ENCODE measurements at regions not wholly inside any gene's neighbourhood (a gene's known extent, or its start where the extent isn't known, plus 50 kb on each side); places are given as distances from the start of the nearest gene placed in this dataset.

GRCh38 chr5:142527664-142528295 is 158.1 kb downstream of the FGF1 start:
- no peak for ATAC-seq

GRCh38 chr5:142527234-142527633 is 158.7 kb downstream of the FGF1 start:
- TF ChIP-seq PATZ1 (CRISPR knock-in tag; IDR thresholded peaks at IDR 0.05; ENCODE audit: borderline replicate concordance) (no peak), TSHZ2 (CRISPR knock-in tag; IDR thresholded peaks at IDR 0.05) (no peak), ZNF70 (CRISPR knock-in tag; IDR thresholded peaks at IDR 0.05) (no peak), POU6F1 (CRISPR knock-in tag; IDR thresholded peaks at IDR 0.05; ENCODE audit: borderline replicate concordance, low read depth) (no peak), ZFP3 (CRISPR knock-in tag; IDR thresholded peaks at IDR 0.05) (no peak), ZC3H10 (CRISPR knock-in tag; IDR thresholded peaks at IDR 0.05) (no peak), PPARA (CRISPR knock-in tag; IDR thresholded peaks at IDR 0.05; ENCODE audit: borderline replicate concordance) (no peak), GLIS3 (CRISPR knock-in tag; IDR thresholded peaks at IDR 0.05) (no peak), ZNF565 (CRISPR knock-in tag; conservative IDR thresholded peaks at IDR 0.05; ENCODE audit: low read depth) (no peak), CREB5 (CRISPR knock-in tag; IDR thresholded peaks at IDR 0.05; ENCODE audit: low read depth) (no peak), SNAI2 (CRISPR knock-in tag; IDR thresholded peaks at IDR 0.05) (no peak), ARNTL (CRISPR knock-in tag; IDR thresholded peaks at IDR 0.05; ENCODE audit: borderline replicate concordance, low read depth) (no peak), ZNF8 (CRISPR knock-in tag; IDR thresholded peaks at IDR 0.05) (no peak), BACH2 (CRISPR knock-in tag; IDR thresholded peaks at IDR 0.05; ENCODE audit: borderline replicate concordance) (no peak), TOX (CRISPR knock-in tag; IDR thresholded peaks at IDR 0.05; ENCODE audit: borderline replicate concordance) (no peak), CSDC2 (CRISPR knock-in tag; IDR thresholded peaks at IDR 0.05) (no peak), ISL1 (CRISPR knock-in tag; IDR thresholded peaks at IDR 0.05) (no peak)
- no peak for ATAC-seq

More at GRCh38 chr5:142527664-142528295, 158.1 kb downstream of the FGF1 start:
- TF ChIP-seq CREB5 (CRISPR knock-in tag; IDR thresholded peaks at IDR 0.05; ENCODE audit: low read depth) = no peak
- no peak for TF ChIP-seq BACH2 (CRISPR knock-in tag; IDR thresholded peaks at IDR 0.05; ENCODE audit: borderline replicate concordance)
- no peak for TF ChIP-seq ZFP3 (CRISPR knock-in tag; IDR thresholded peaks at IDR 0.05)
- no peak for TF ChIP-seq ISL1 (CRISPR knock-in tag; IDR thresholded peaks at IDR 0.05)
- TF ChIP-seq ESRRG (CRISPR knock-in tag; IDR thresholded peaks at IDR 0.05) = no peak
- no peak for TF ChIP-seq POU6F1 (CRISPR knock-in tag; IDR thresholded peaks at IDR 0.05; ENCODE audit: borderline replicate concordance, low read depth)
- no peak for TF ChIP-seq ZNF565 (CRISPR knock-in tag; conservative IDR thresholded peaks at IDR 0.05; ENCODE audit: low read depth)
- no peak for TF ChIP-seq ZFP30 (CRISPR knock-in tag; IDR thresholded peaks at IDR 0.05)
- no peak for TF ChIP-seq SNAI2 (CRISPR knock-in tag; IDR thresholded peaks at IDR 0.05)
- no peak for TF ChIP-seq PPARA (CRISPR knock-in tag; IDR thresholded peaks at IDR 0.05; ENCODE audit: borderline replicate concordance)
- TF ChIP-seq ZNF70 (CRISPR knock-in tag; IDR thresholded peaks at IDR 0.05) = no peak
- no peak for TF ChIP-seq CSRNP3 (CRISPR knock-in tag; IDR thresholded peaks at IDR 0.05)
- TF ChIP-seq GLIS3 (CRISPR knock-in tag; IDR thresholded peaks at IDR 0.05) = no peak

All from SK-N-SH treated with all-trans-retinoic acid at 6 μM for 48 hours (cell line).